ENCODE measurements at regions not wholly inside any gene's neighbourhood (a gene's known extent, or its start where the extent isn't known, plus 50 kb on each side); places are given as distances from the start of the nearest gene placed in this dataset.

DNA sequence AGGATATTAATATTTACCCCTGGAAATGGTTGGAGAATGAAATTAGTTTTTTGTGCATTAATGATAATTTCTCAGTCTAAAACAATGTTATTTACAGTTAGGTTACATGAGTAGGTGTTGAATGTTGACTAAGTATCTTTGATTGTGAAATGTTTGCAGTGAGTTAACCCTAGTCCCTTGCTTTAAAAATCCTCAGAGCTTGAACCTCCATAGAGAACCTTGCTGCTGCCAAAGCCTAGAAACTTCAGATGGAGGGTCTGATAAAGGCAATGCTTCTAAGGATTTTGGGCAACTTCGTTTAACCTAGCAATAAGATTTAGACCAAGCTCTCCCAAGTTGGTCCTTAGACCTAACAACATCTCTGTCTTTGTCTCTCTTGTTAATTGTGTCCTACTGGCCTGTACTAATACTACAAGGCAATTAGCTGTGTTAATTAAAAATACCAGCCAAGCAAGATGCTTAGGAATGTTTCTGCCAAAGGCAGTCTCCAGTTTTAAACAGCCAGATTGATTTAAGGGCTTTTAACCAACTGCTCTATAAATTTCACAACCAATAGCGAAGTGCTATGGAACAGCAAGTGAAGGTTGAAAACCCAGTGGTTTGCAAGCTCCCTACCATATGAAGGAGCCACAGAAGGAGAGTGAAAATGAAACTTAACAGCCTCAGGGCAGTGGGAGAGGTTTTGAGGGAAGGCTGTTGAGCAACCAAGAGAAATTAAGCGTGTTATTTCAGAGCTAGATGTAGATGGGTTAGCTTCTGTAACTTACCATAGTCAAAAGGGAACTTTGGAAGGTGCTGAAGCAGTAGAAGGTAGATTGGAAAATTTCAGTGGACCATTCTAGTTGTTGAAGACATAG is 295.9 kb upstream of the ANO5 start:
- Mint-ChIP-seq H3K27ac (peak overlapping the region in 5 of 7 donors; percentile 19 to 64 (median 47)), H3K36me3 (no peaks in the 10 kb centered on the region), H3K4me1 (peaks cover 17% of the 10 kb centered on the region), H3K4me3 (peak overlapping the region in 1 of 2 donors; percentile 47), H3K9me3 (peaks cover 0 to 4% (median 0%) of the 10 kb centered on the region in 7 donors), H3K27me3 (ENCODE audit: low read depth in 3 of 3) (no peaks in the 10 kb centered on the region)
- Histone ChIP-seq H3K27ac (ENCODE audit: low read depth in 1 of 2, low read length in 2 of 2) (peak overlapping the region in 1 of 2 donors; percentile 35), H3K4me3 (replicated peaks in 1 of 3; ENCODE audit: low read depth in 2 of 3, low read length in 3 of 3) (peak overlapping the region in 1 of 3 experiments; percentile 23), H3K4me2 (replicated peaks; ENCODE audit: extremely low read depth, low read length, poor library complexity, severe bottlenecking) (peak overlapping the region; percentile 43), H3K79me2 (ENCODE audit: insufficient read depth, low read length) (no peaks in the 10 kb centered on the region), H2AFZ (ENCODE audit: insufficient read depth, low read depth, low read length, poor library complexity, severe bottlenecking) (peak overlapping the region; percentile 46), H4K20me1 (ENCODE audit: insufficient read depth, low read length) (no peaks in the 10 kb centered on the region), H3K27me3 (ENCODE audit: control insufficient read depth in 2 of 2, insufficient read depth in 2 of 2, low read length in 2 of 2) (no peaks in the 10 kb centered on the region), H3K36me3 (replicated peaks in 1 of 2; ENCODE audit: control insufficient read depth in 1 of 2, insufficient read depth in 2 of 2, low read length in 2 of 2) (no peaks in the 10 kb centered on the region), H3K9ac (ENCODE audit: insufficient read depth, low read length, poor library complexity, severe bottlenecking) (no peak overlapping the region), H3K4me1 (ENCODE audit: control insufficient read depth in 1 of 2, insufficient read depth in 2 of 2, low read length in 2 of 2) (peaks cover 11 to 17% of the 10 kb centered on the region in 2 donors), H3K9me3 (replicated peaks in 1 of 2; ENCODE audit: control insufficient read depth in 1 of 2, insufficient read depth in 1 of 2, low read length in 2 of 2) (no peaks in the 10 kb centered on the region)
- intact Hi-C loops (cut with micrococcal nuclease) = no loop called here
- TF ChIP-seq, protein P1, sequence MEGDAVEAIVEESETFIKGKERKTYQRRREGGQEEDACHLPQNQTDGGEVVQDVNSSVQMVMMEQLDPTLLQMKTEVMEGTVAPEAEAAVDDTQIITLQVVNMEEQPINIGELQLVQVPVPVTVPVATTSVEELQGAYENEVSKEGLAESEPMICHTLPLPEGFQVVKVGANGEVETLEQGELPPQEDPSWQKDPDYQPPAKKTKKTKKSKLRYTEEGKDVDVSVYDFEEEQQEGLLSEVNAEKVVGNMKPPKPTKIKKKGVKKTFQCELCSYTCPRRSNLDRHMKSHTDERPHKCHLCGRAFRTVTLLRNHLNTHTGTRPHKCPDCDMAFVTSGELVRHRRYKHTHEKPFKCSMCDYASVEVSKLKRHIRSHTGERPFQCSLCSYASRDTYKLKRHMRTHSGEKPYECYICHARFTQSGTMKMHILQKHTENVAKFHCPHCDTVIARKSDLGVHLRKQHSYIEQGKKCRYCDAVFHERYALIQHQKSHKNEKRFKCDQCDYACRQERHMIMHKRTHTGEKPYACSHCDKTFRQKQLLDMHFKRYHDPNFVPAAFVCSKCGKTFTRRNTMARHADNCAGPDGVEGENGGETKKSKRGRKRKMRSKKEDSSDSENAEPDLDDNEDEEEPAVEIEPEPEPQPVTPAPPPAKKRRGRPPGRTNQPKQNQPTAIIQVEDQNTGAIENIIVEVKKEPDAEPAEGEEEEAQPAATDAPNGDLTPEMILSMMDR (IDR thresholded peaks at IDR 0.05) = no peak
- 30% methylated on average over 2 of the region's 3 CpGs for WGBS (ENCODE audit: insufficient coverage)
- DNase-seq = peak; percentile 7 to 31 (median 25)

DNA sequence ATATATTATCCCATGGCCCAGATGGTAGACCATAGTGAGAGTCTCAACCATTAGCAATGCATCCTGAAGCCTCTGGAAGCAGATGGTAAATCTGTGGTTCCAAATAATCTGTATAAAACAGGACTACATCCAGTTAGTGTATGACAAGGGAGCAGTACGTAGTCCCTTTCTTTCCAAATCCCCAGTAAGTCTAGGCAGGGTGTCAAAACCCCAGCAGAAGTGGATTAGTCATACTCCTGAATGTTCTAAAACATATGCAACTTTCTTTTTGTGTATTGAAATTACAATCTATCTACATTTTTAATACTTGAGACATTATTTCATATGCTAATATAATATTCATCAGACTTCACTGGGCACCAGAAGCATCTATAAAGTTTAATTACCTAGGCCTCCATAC is 295.1 kb upstream of the ANO5 start:
- Histone ChIP-seq H3K9ac (ENCODE audit: insufficient read depth, low read length, poor library complexity, severe bottlenecking) (no peak overlapping the region), H3K4me2 (replicated peaks; ENCODE audit: extremely low read depth, low read length, poor library complexity, severe bottlenecking) (peak overlapping the region; percentile 43), H3K4me3 (replicated peaks in 1 of 3; ENCODE audit: low read depth in 2 of 3, low read length in 3 of 3) (peak overlapping the region in 1 of 3 experiments; percentile 23), H3K27ac (ENCODE audit: low read depth in 1 of 2, low read length in 2 of 2) (peak overlapping the region in 1 of 2 donors; percentile 35), H2AFZ (ENCODE audit: insufficient read depth, low read depth, low read length, poor library complexity, severe bottlenecking) (no peak overlapping the region), H4K20me1 (ENCODE audit: insufficient read depth, low read length) (no peaks in the 10 kb centered on the region), H3K36me3 (replicated peaks in 1 of 2; ENCODE audit: control insufficient read depth in 1 of 2, insufficient read depth in 2 of 2, low read length in 2 of 2) (no peaks in the 10 kb centered on the region), H3K9me3 (replicated peaks in 1 of 2; ENCODE audit: control insufficient read depth in 1 of 2, insufficient read depth in 1 of 2, low read length in 2 of 2) (no peaks in the 10 kb centered on the region), H3K4me1 (ENCODE audit: control insufficient read depth in 1 of 2, insufficient read depth in 2 of 2, low read length in 2 of 2) (peaks cover 11 to 17% of the 10 kb centered on the region in 2 donors), H3K27me3 (ENCODE audit: control insufficient read depth in 2 of 2, insufficient read depth in 2 of 2, low read length in 2 of 2) (no peaks in the 10 kb centered on the region), H3K79me2 (ENCODE audit: insufficient read depth, low read length) (no peaks in the 10 kb centered on the region)
- TF ChIP-seq, protein P1 (IDR thresholded peaks at IDR 0.05) = no peak
- WGBS (ENCODE audit: insufficient coverage) = no CpG with 5 or more reads among the region's 1 CpG
- no peaks in the 10 kb centered on the region for H3K27me3 Mint-ChIP-seq (ENCODE audit: low read depth in 3 of 3)
- peaks cover 0 to 4% (median 0%) of the 10 kb centered on the region in 7 donors for H3K9me3 Mint-ChIP-seq
- peaks cover 17% of the 10 kb centered on the region for H3K4me1 Mint-ChIP-seq
- no peaks in the 10 kb centered on the region for H3K36me3 Mint-ChIP-seq
- H3K27ac Mint-ChIP-seq = peak overlapping the region in 1 of 7 donors; percentile 47
- no peak overlapping the region for H3K4me3 Mint-ChIP-seq
- DNase-seq = peak in 1 of 3 donors; percentile 13
- intact Hi-C loops (cut with micrococcal nuclease) = no loop called here

Measured in CD14-positive monocyte (primary cell).